Adrenal gland (tissue), 5 donors: ENCODE measurements at regions not wholly inside any gene's neighbourhood (a gene's known extent, or its start where the extent isn't known, plus 50 kb on each side); places are given as distances from the start of the nearest gene placed in this dataset.

Experiments
- POLR2A ChIP-seq, 2 donors: fragments of 450-650 bp; IDR thresholded peaks; one replicate each; pipeline ENCODE4 v1.6.1; 2017; ENCODE audit warnings: antibody characterized with exemption in 2 of 2, mild to moderate bottlenecking in 2 of 2, moderate library complexity in 1 of 2
- TF ChIP-seq, protein P1 (sequence below), 6 experiments: fragments of 450-650 bp in 4 of 6; fragments of 200-600 bp in 2 of 6; sonication (generic) in 1 of 6; IDR thresholded peaks; 1 replicate in 5 of 6; 2 replicates in 1 of 6; pipeline versions ENCODE4 v1.5.1 to v1.8.0; 2016 to 2021; ENCODE audit warnings: antibody characterized with exemption in 6 of 6, mild to moderate bottlenecking in 2 of 6, moderate library complexity in 1 of 6
- donor health status: DM: no; HTN: no; CAD: no.

DNA sequence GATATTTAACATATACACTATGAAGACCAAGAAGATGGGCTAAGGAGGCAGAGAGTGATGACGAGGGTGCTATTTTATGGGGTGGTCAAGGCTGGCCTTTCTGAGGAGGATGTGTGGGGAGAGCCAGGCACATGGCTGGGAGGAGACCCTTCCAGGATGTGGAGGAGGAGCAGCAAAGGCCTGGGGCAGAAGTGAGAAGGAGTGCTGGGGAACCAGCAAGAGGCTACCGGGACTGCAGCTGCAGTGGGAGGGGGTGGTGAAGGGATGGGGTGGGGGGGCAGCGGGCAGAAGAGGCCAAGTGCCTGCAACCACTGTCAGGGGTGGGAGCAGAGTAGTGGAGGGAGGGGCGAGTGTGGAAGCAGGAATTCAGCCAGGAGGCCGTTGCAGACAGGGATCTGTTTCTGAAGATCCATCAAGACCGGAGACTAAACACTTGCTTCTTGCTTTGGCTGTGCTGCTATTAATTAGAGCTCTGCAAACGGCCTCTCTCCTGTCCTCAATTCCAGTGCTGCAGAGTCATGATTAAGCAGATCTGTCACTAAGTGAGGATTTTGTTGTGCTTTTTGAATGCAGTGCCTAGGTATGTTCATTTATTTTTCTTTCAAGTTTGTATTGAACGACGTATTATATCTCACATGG lies 89.9 kb downstream of the IER5 start:
- TF ChIP-seq, protein P1, sequence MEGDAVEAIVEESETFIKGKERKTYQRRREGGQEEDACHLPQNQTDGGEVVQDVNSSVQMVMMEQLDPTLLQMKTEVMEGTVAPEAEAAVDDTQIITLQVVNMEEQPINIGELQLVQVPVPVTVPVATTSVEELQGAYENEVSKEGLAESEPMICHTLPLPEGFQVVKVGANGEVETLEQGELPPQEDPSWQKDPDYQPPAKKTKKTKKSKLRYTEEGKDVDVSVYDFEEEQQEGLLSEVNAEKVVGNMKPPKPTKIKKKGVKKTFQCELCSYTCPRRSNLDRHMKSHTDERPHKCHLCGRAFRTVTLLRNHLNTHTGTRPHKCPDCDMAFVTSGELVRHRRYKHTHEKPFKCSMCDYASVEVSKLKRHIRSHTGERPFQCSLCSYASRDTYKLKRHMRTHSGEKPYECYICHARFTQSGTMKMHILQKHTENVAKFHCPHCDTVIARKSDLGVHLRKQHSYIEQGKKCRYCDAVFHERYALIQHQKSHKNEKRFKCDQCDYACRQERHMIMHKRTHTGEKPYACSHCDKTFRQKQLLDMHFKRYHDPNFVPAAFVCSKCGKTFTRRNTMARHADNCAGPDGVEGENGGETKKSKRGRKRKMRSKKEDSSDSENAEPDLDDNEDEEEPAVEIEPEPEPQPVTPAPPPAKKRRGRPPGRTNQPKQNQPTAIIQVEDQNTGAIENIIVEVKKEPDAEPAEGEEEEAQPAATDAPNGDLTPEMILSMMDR (IDR thresholded peaks at IDR 0.05): no peak
- no peak for TF ChIP-seq POLR2A (IDR thresholded peaks at IDR 0.05)
